Mesendoderm (in vitro differentiated cells): ENCODE measurements at regions not wholly inside any gene's neighbourhood (a gene's known extent, or its start where the extent isn't known, plus 50 kb on each side); places are given as distances from the start of the nearest gene placed in this dataset.

Experiments
- DNase-seq: peaks from one replicate; pipeline ENCODE4 v3.0.0; 2013
- H2AK5ac ChIP-seq: 2 replicates; pipeline ENCODE4 v1.6.1; 2013; ENCODE audit warnings: low read length, inconsistent platforms
- H2BK120ac ChIP-seq: 2 replicates; pipeline ENCODE4 v1.6.1; 2013; ENCODE audit warnings: low read depth, mild to moderate bottlenecking, low read length, moderate library complexity, mixed read lengths
- H2BK15ac ChIP-seq: replicated peaks from 2 replicates; pipeline ENCODE4 v1.6.1; 2013; ENCODE audit warnings: low read depth, mild to moderate bottlenecking, moderate library complexity
- H2BK5ac ChIP-seq: 2 replicates; pipeline ENCODE4 v1.6.1; 2013; ENCODE audit warnings: low read length, inconsistent platforms
- H3K18ac ChIP-seq: 2 replicates; pipeline ENCODE4 v1.6.1; 2013; ENCODE audit warnings: mild to moderate bottlenecking, low read length, mixed read lengths
- H3K23ac ChIP-seq: one replicate; pipeline ENCODE4 v1.6.1; 2013; ENCODE audit warnings: low read length
- H3K27ac ChIP-seq: 2 replicates; pipeline ENCODE4 v1.5.1; 2013; ENCODE audit warnings: low read depth, mild to moderate bottlenecking, inconsistent platforms, low read length, moderate library complexity
- H3K27me3 ChIP-seq: 2 replicates; pipeline ENCODE4 v1.6.1; 2013; ENCODE audit warnings: low read length, control low read depth, mild to moderate bottlenecking, inconsistent platforms; ENCODE audit not compliant: insufficient read depth, poor library complexity
- H3K36me3 ChIP-seq: 2 replicates; pipeline ENCODE4 v1.6.1; 2013; ENCODE audit warnings: low read length, inconsistent platforms; ENCODE audit not compliant: control insufficient read depth, insufficient read depth
- H3K4ac ChIP-seq: one replicate; pipeline ENCODE4 v1.6.1; 2013; ENCODE audit warnings: low read depth, mild to moderate bottlenecking, low read length, moderate library complexity
- H3K4me1 ChIP-seq: 2 replicates; pipeline ENCODE4 v1.6.1; 2013; ENCODE audit warnings: low read depth, low read length, inconsistent platforms; ENCODE audit not compliant: control insufficient read depth
- H3K4me2 ChIP-seq: 2 replicates; pipeline ENCODE4 v1.6.1; 2013; ENCODE audit warnings: low read length
- H3K4me3 ChIP-seq: 2 replicates; pipeline ENCODE4 v1.5.1; 2013; ENCODE audit warnings: mild to moderate bottlenecking, low read length
- H3K56ac ChIP-seq: one replicate; pipeline ENCODE4 v1.6.1; 2013; ENCODE audit warnings: low read length
- H3K79me1 ChIP-seq: 2 replicates; pipeline ENCODE4 v1.6.1; 2013; ENCODE audit warnings: low read length, inconsistent platforms
- H3K79me2 ChIP-seq: 2 replicates; pipeline ENCODE4 v1.6.1; 2013; ENCODE audit warnings: mild to moderate bottlenecking, low read length; ENCODE audit not compliant: control insufficient read depth, insufficient read depth
- H3K9ac ChIP-seq: 2 replicates; pipeline ENCODE4 v1.6.1; 2013; ENCODE audit warnings: low read length, inconsistent platforms
- H4K5ac ChIP-seq: one replicate; pipeline ENCODE4 v1.6.1; 2013; ENCODE audit warnings: low read length
- H4K8ac ChIP-seq: one replicate; pipeline ENCODE4 v1.6.1; 2013; ENCODE audit warnings: low read depth, mild to moderate bottlenecking, control low read depth, low read length, moderate library complexity
- WGBS: extraction: QIAGEN DNeasy Blood & Tissue Kit; methylation state at CpG from one replicate; pipeline ENCODE4 v1.1.7; 2013; ENCODE audit warnings: low lambda C conversion rate, missing lambda C conversion rate; ENCODE audit not compliant: insufficient coverage; ENCODE audit errors: extremely low coverage; 5-methylcytosine and 5-hydroxymethylcytosine counted together

GRCh38 chr12:74983917-74984316 is 225.7 kb downstream of the KCNC2 start:
- Histone ChIP-seq H4K5ac (no peak overlapping the region), H2BK15ac (no peak overlapping the region), H3K4me2 (no peak overlapping the region), H3K79me1 (no peaks in the 10 kb centered on the region), H3K4me1 (no peaks in the 10 kb centered on the region), H3K18ac (no peak overlapping the region), H2BK5ac (no peak overlapping the region), H3K56ac (no peak overlapping the region), H2AK5ac (no peak overlapping the region), H3K36me3 (no peaks in the 10 kb centered on the region), H3K4ac (no peak overlapping the region), H3K4me3 (no peak overlapping the region), H4K8ac (no peak overlapping the region), H3K27ac (no peak overlapping the region), H3K9ac (no peak overlapping the region), H3K27me3 (no peaks in the 10 kb centered on the region), H3K79me2 (no peaks in the 10 kb centered on the region), H3K23ac (no peak overlapping the region), H2BK120ac (no peak overlapping the region)
- no peak for DNase-seq
- no CpG with 5 or more reads among the region's 3 CpGs for WGBS

- Histone ChIP-seq H2BK15ac (no peak overlapping the region), H3K4me3 (no peak overlapping the region), H3K56ac (no peak overlapping the region), H3K27ac (no peak overlapping the region), H3K9ac (no peak overlapping the region), H2BK120ac (no peak overlapping the region), H2BK5ac (no peak overlapping the region), H3K27me3 (no peaks in the 10 kb centered on the region), H3K79me1 (no peaks in the 10 kb centered on the region), H2AK5ac (no peak overlapping the region), H4K5ac (no peak overlapping the region), H3K36me3 (no peaks in the 10 kb centered on the region), H3K18ac (no peak overlapping the region), H3K4me2 (no peak overlapping the region), H4K8ac (no peak overlapping the region), H3K79me2 (no peaks in the 10 kb centered on the region), H3K23ac (no peak overlapping the region), H3K4ac (no peak overlapping the region), H3K4me1 (no peaks in the 10 kb centered on the region)
- no CpG with 5 or more reads among the region's 4 CpGs for WGBS
- no peak for DNase-seq
Observed at GRCh38 chr12:74984631-74985030, 225.0 kb downstream of the KCNC2 start.

GRCh38 chr12:74985293-74985985 is 224.2 kb downstream of the KCNC2 start:
- DNase-seq, result no peak
- no peak overlapping the region for H3K4ac ChIP-seq
- H3K9ac ChIP-seq, result no peak overlapping the region
- H3K4me1 ChIP-seq, result no peaks in the 10 kb centered on the region
- H2BK120ac ChIP-seq, result no peak overlapping the region
- H4K8ac ChIP-seq, result no peak overlapping the region
- H3K27me3 ChIP-seq, result no peaks in the 10 kb centered on the region
- H2AK5ac ChIP-seq, result no peak overlapping the region
- no peaks in the 10 kb centered on the region for H3K79me2 ChIP-seq
- no peaks in the 10 kb centered on the region for H3K36me3 ChIP-seq
- H2BK5ac ChIP-seq, result no peak overlapping the region
- H3K56ac ChIP-seq, result no peak overlapping the region
- H3K23ac ChIP-seq, result no peak overlapping the region
- no peak overlapping the region for H3K4me3 ChIP-seq
- no peak overlapping the region for H3K4me2 ChIP-seq
- WGBS, result no CpG with 5 or more reads among the region's 11 CpGs
- no peak overlapping the region for H3K27ac ChIP-seq
- no peak overlapping the region for H3K18ac ChIP-seq
- H3K79me1 ChIP-seq, result no peaks in the 10 kb centered on the region
- H2BK15ac ChIP-seq, result no peak overlapping the region
- H4K5ac ChIP-seq, result no peak overlapping the region

- Histone ChIP-seq H3K4me2 (no peak overlapping the region), H3K36me3 (no peaks in the 10 kb centered on the region), H4K5ac (no peak overlapping the region), H3K27ac (no peak overlapping the region), H3K79me1 (no peaks in the 10 kb centered on the region), H3K23ac (no peak overlapping the region), H2BK5ac (no peak overlapping the region), H3K79me2 (no peaks in the 10 kb centered on the region), H3K18ac (no peak overlapping the region), H2BK15ac (no peak overlapping the region), H4K8ac (no peak overlapping the region), H3K56ac (no peak overlapping the region), H3K27me3 (no peaks in the 10 kb centered on the region), H3K4me3 (no peak overlapping the region), H3K9ac (no peak overlapping the region), H2AK5ac (no peak overlapping the region), H3K4ac (no peak overlapping the region), H2BK120ac (no peak overlapping the region), H3K4me1 (no peaks in the 10 kb centered on the region)
- no peak for DNase-seq
- WGBS, result no CpG with 5 or more reads among the region's 5 CpGs
Observed at GRCh38 chr12:74985986-74986319, 223.7 kb downstream of the KCNC2 start.

GRCh38 chr12:74988156-74988555 is 221.5 kb downstream of the KCNC2 start:
- Histone ChIP-seq H3K56ac (no peak overlapping the region), H3K79me1 (no peaks in the 10 kb centered on the region), H3K4ac (no peak overlapping the region), H2AK5ac (no peak overlapping the region), H3K4me2 (no peak overlapping the region), H2BK15ac (no peak overlapping the region), H3K36me3 (no peaks in the 10 kb centered on the region), H2BK120ac (no peak overlapping the region), H3K27ac (no peak overlapping the region), H3K79me2 (no peaks in the 10 kb centered on the region), H3K27me3 (no peaks in the 10 kb centered on the region), H3K9ac (no peak overlapping the region), H4K5ac (no peak overlapping the region), H3K18ac (no peak overlapping the region), H3K4me3 (no peak overlapping the region), H3K23ac (no peak overlapping the region), H4K8ac (no peak overlapping the region), H2BK5ac (no peak overlapping the region), H3K4me1 (no peaks in the 10 kb centered on the region)
- DNase-seq, result no peak
